Trophoblast cell (in vitro differentiated cells and primary cell): ENCODE measurements at regions not wholly inside any gene's neighbourhood (a gene's known extent, or its start where the extent isn't known, plus 50 kb on each side); places are given as distances from the start of the nearest gene placed in this dataset.
"Not testable (repeated sequence)": the region's sequence is repeated elsewhere in the genome, so short reads cannot be mapped to it uniquely, and the experiment has no call there.

Source experiments
- DNase-seq, 2 donors: peaks; one replicate each; pipeline ENCODE4 v3.0.0-alpha.2; 2016
- H2AFZ ChIP-seq: 2 replicates; pipeline ENCODE4 v1.6.1; 2013; ENCODE audit warnings: low read length, moderate library complexity, mild to moderate bottlenecking; ENCODE audit not compliant: insufficient read depth, poor library complexity
- H2AK5ac ChIP-seq: 2 replicates; pipeline ENCODE4 v1.6.1; 2013; ENCODE audit warnings: mild to moderate bottlenecking, low read length
- H2BK120ac ChIP-seq: 2 replicates; pipeline ENCODE4 v1.6.1; 2013; ENCODE audit warnings: low read length, mild to moderate bottlenecking, moderate library complexity; ENCODE audit not compliant: insufficient read depth, poor library complexity
- H2BK12ac ChIP-seq: 2 replicates; pipeline ENCODE4 v1.6.1; 2013; ENCODE audit warnings: mild to moderate bottlenecking, low read length, moderate library complexity
- H2BK5ac ChIP-seq: 2 replicates; pipeline ENCODE4 v1.6.1; 2013; ENCODE audit warnings: low read length, low read depth, moderate library complexity, mild to moderate bottlenecking; ENCODE audit not compliant: poor library complexity
- H3K14ac ChIP-seq: 2 replicates; pipeline ENCODE4 v1.6.1; 2013; ENCODE audit warnings: mild to moderate bottlenecking, low read length
- H3K18ac ChIP-seq: 2 replicates; pipeline ENCODE4 v1.6.1; 2013; ENCODE audit warnings: mild to moderate bottlenecking, low read length
- H3K23ac ChIP-seq: 2 replicates; pipeline ENCODE4 v1.6.1; 2013; ENCODE audit warnings: low read length
- H3K27ac ChIP-seq: 2 replicates; pipeline ENCODE4 v1.5.1; 2013; ENCODE audit warnings: low read depth, mild to moderate bottlenecking, inconsistent platforms, low read length, moderate library complexity
- H3K27me3 ChIP-seq: 2 replicates; pipeline ENCODE4 v1.6.1; 2013; ENCODE audit warnings: inconsistent platforms, mild to moderate bottlenecking, low read length, moderate library complexity; ENCODE audit not compliant: insufficient read depth
- H3K36me3 ChIP-seq, 2 experiments: 1 replicate in 1 of 2; 2 replicates in 1 of 2; pipeline ENCODE4 v1.6.1; 2013; ENCODE audit warnings: low read length in 2 of 2, mild to moderate bottlenecking in 2 of 2, moderate library complexity in 1 of 2; ENCODE audit not compliant: insufficient read depth in 2 of 2, control insufficient read depth in 1 of 2
- H3K4ac ChIP-seq: 2 replicates; pipeline ENCODE4 v1.6.1; 2013; ENCODE audit warnings: low read depth, mild to moderate bottlenecking, low read length, moderate library complexity
- H3K4me1 ChIP-seq, 2 experiments: 1 replicate in 1 of 2; 2 replicates in 1 of 2; pipeline ENCODE4 v1.6.1; 2013; ENCODE audit warnings: low read length in 2 of 2, mild to moderate bottlenecking in 2 of 2, moderate library complexity in 1 of 2; ENCODE audit not compliant: insufficient read depth in 2 of 2, control insufficient read depth in 1 of 2
- H3K4me2 ChIP-seq: 2 replicates; pipeline ENCODE4 v1.6.1; 2013; ENCODE audit warnings: inconsistent platforms, mild to moderate bottlenecking, low read length, moderate library complexity
- H3K4me3 ChIP-seq: 2 replicates; pipeline ENCODE4 v1.5.1; 2013; ENCODE audit warnings: mild to moderate bottlenecking, low read depth, low read length, inconsistent platforms
- H3K79me1 ChIP-seq: one replicate; pipeline ENCODE4 v1.6.1; 2013; ENCODE audit warnings: low read length
- H3K79me2 ChIP-seq: 2 replicates; pipeline ENCODE4 v1.6.1; 2013; ENCODE audit warnings: low read length, mild to moderate bottlenecking; ENCODE audit not compliant: control insufficient read depth, insufficient read depth, poor library complexity
- H3K9ac ChIP-seq: 2 replicates; pipeline ENCODE4 v1.6.1; 2013; ENCODE audit warnings: mild to moderate bottlenecking, low read length
- H3K9me3 ChIP-seq: 2 replicates; pipeline ENCODE4 v1.6.1; 2013; ENCODE audit warnings: low read depth, mild to moderate bottlenecking, control low read depth, inconsistent platforms, low read length; ENCODE audit not compliant: insufficient read depth
- H4K12ac ChIP-seq: 2 replicates; pipeline ENCODE4 v1.6.1; 2013; ENCODE audit warnings: low read depth, mild to moderate bottlenecking, low read length, moderate library complexity
- H4K8ac ChIP-seq: 2 replicates; pipeline ENCODE4 v1.6.1; 2013; ENCODE audit warnings: low read depth, mild to moderate bottlenecking, low read length, moderate library complexity
- H4K91ac ChIP-seq: one replicate; pipeline ENCODE4 v1.6.1; 2013; ENCODE audit warnings: low read depth, mild to moderate bottlenecking, low read length, moderate library complexity
- WGBS: extraction: QIAGEN DNeasy Blood & Tissue Kit; methylation state at CpG from one replicate; pipeline ENCODE4 v1.1.7; 2013; ENCODE audit warnings: missing lambda C conversion rate; ENCODE audit not compliant: insufficient read length, insufficient coverage; ENCODE audit errors: extremely low coverage; 5-methylcytosine and 5-hydroxymethylcytosine counted together

GRCh38 chr10:31668326-31668725 lies 260.3 kb downstream of the ARHGAP12 start:
- no peak overlapping the region for H2AFZ ChIP-seq
- H3K23ac ChIP-seq, result no peak overlapping the region
- H3K18ac ChIP-seq, result no peak overlapping the region
- peaks cover 0 to 3% of the 10 kb centered on the region in 2 experiments for H3K4me1 ChIP-seq
- no peak overlapping the region for H4K8ac ChIP-seq
- no peak overlapping the region for H3K4me3 ChIP-seq
- no peak overlapping the region for H3K14ac ChIP-seq
- H2AK5ac ChIP-seq, result no peak overlapping the region
- H3K4ac ChIP-seq, result no peak overlapping the region
- no peak overlapping the region for H4K91ac ChIP-seq
- H2BK12ac ChIP-seq, result no peak overlapping the region
- no peaks in the 10 kb centered on the region for H3K79me1 ChIP-seq
- no peak overlapping the region for H3K4me2 ChIP-seq
- no peak overlapping the region for H4K12ac ChIP-seq
- H2BK5ac ChIP-seq, result no peak overlapping the region
- H3K79me2 ChIP-seq, result no peaks in the 10 kb centered on the region
- no peak overlapping the region for H3K9ac ChIP-seq
- H3K27me3 ChIP-seq, result no peaks in the 10 kb centered on the region
- DNase-seq, result no peak
- no peak overlapping the region for H3K27ac ChIP-seq
- no peaks in the 10 kb centered on the region for H3K36me3 ChIP-seq
- no peaks in the 10 kb centered on the region for H3K9me3 ChIP-seq
- H2BK120ac ChIP-seq, result no peak overlapping the region

- DNase-seq, H3K14ac ChIP-seq, H3K9me3 ChIP-seq, H4K8ac ChIP-seq, H3K4me3 ChIP-seq, H3K27me3 ChIP-seq, H2BK12ac ChIP-seq, H2AK5ac ChIP-seq, H3K27ac ChIP-seq, H2BK5ac ChIP-seq, H3K36me3 ChIP-seq, H2BK120ac ChIP-seq, H3K4me2 ChIP-seq, H3K18ac ChIP-seq, H3K4ac ChIP-seq, H4K12ac ChIP-seq, H3K79me2 ChIP-seq, H2AFZ ChIP-seq, H3K4me1 ChIP-seq, H3K79me1 ChIP-seq, H3K9ac ChIP-seq, H4K91ac ChIP-seq, H3K23ac ChIP-seq: not testable (repeated sequence)
- WGBS, result no CpG with 5 or more reads among the region's 3 CpGs
These were observed 262.8 kb downstream of the ARHGAP12 start for GRCh38 chr10:31665764-31666279.

GRCh38 chr10:31664803-31665202 lies 263.8 kb downstream of the ARHGAP12 start:
- Histone ChIP-seq H3K36me3 (no peaks in the 10 kb centered on the region), H2BK5ac (no peak overlapping the region), H3K4me3 (no peak overlapping the region), H2BK120ac (no peak overlapping the region), H3K4ac (no peak overlapping the region), H2AFZ (no peak overlapping the region), H3K18ac (no peak overlapping the region), H3K27ac (no peak overlapping the region), H4K8ac (no peak overlapping the region), H3K4me2 (no peak overlapping the region), H3K79me2 (no peaks in the 10 kb centered on the region), H4K12ac (no peak overlapping the region), H2AK5ac (no peak overlapping the region), H3K14ac (no peak overlapping the region), H3K23ac (no peak overlapping the region), H2BK12ac (no peak overlapping the region), H3K79me1 (peaks cover 5% of the 10 kb centered on the region), H3K4me1 (peaks cover 2 to 12% of the 10 kb centered on the region in 2 experiments), H4K91ac (no peak overlapping the region), H3K9ac (no peak overlapping the region), H3K9me3 (peaks cover 2% of the 10 kb centered on the region), H3K27me3 (no peaks in the 10 kb centered on the region)
- DNase-seq, result peak in 1 of 2 donors; percentile 8
- WGBS, result no CpG with 5 or more reads among the region's 5 CpGs

- H3K23ac ChIP-seq, H3K18ac ChIP-seq, H3K36me3 ChIP-seq, H3K79me2 ChIP-seq, H3K4me3 ChIP-seq, H4K8ac ChIP-seq, H2BK5ac ChIP-seq, H4K12ac ChIP-seq, H2AK5ac ChIP-seq, H2AFZ ChIP-seq, H3K14ac ChIP-seq, H4K91ac ChIP-seq, H3K4me2 ChIP-seq, H3K9ac ChIP-seq, H2BK12ac ChIP-seq, H3K27ac ChIP-seq, H2BK120ac ChIP-seq, H3K4ac ChIP-seq, H3K9me3 ChIP-seq, H3K27me3 ChIP-seq: not testable (repeated sequence)
- Histone ChIP-seq H3K4me1 (peaks cover 8 to 15% of the 10 kb centered on the region in 2 experiments), H3K79me1 (peaks cover 10% of the 10 kb centered on the region)
- peak; percentile 84 to 94 for DNase-seq
- no CpG with 5 or more reads among the region's 9 CpGs for WGBS
These were observed 264.6 kb downstream of the ARHGAP12 start for GRCh38 chr10:31664071-31664470.
